DOHH2 (cell line): ENCODE measurements at regions not wholly inside any gene's neighbourhood (a gene's known extent, or its start where the extent isn't known, plus 50 kb on each side); places are given as distances from the start of the nearest gene placed in this dataset.

Experiments used
- H3F3A ChIP-seq: fragments of 200-600 bp; sonication (generic), shearing (Covaris generic); 2 replicates; pipeline ENCODE4 v1.6.0; 2016; ENCODE audit warnings: antibody characterized with exemption, mild to moderate bottlenecking; ENCODE audit not compliant: control insufficient read depth, insufficient read depth
- H3K27ac ChIP-seq: fragments of 200-600 bp; sonication (generic); 2 replicates; pipeline ENCODE4 v1.5.1; 2014; ENCODE audit warnings: low read depth, mild to moderate bottlenecking, low read length, moderate library complexity
- H3K27me3 ChIP-seq: fragments of 200-600 bp; sonication (generic); 2 replicates; pipeline ENCODE4 v1.6.1; 2014; ENCODE audit warnings: mild to moderate bottlenecking, low read length, mixed read lengths; ENCODE audit not compliant: control insufficient read depth
- H3K36me3 ChIP-seq: fragments of 200-600 bp; sonication (generic); 2 replicates; pipeline ENCODE4 v1.6.1; 2014; ENCODE audit warnings: mild to moderate bottlenecking, low read length, moderate library complexity, mixed read lengths; ENCODE audit not compliant: control insufficient read depth
- H3K4me1 ChIP-seq: fragments of 200-600 bp; sonication (generic); 2 replicates; pipeline ENCODE4 v1.6.1; 2014; ENCODE audit warnings: mild to moderate bottlenecking, low read length, mixed read lengths; ENCODE audit not compliant: control insufficient read depth
- H3K4me2 ChIP-seq: fragments of 200-600 bp; sonication (generic); 2 replicates; pipeline ENCODE4 v1.6.0; 2014; ENCODE audit warnings: mild to moderate bottlenecking, low read length, moderate library complexity
- H3K4me3 ChIP-seq: fragments of 200-600 bp; sonication (generic); 2 replicates; pipeline ENCODE4 v1.5.1; 2014; ENCODE audit warnings: mild to moderate bottlenecking, low read length, mixed read lengths
- H3K79me2 ChIP-seq: fragments of 200-600 bp; sonication (generic); 2 replicates; pipeline ENCODE4 v1.6.1; 2014; ENCODE audit warnings: mild to moderate bottlenecking, low read length, mixed read lengths; ENCODE audit not compliant: control insufficient read depth
- H3K9me2 ChIP-seq: fragments of 200-600 bp; sonication (generic); replicated peaks from 2 replicates; pipeline ENCODE4 v1.6.1; 2014; ENCODE audit warnings: mild to moderate bottlenecking, low read length, mixed read lengths; ENCODE audit not compliant: control insufficient read depth
- H3K9me3 ChIP-seq: fragments of 200-600 bp; sonication (generic); 2 replicates; pipeline ENCODE4 v1.6.1; 2014; ENCODE audit warnings: antibody characterized with exemption, low read length, mixed read lengths; ENCODE audit not compliant: control insufficient read depth, insufficient read depth
- H4K20me1 ChIP-seq: fragments of 200-600 bp; sonication (generic); 2 replicates; pipeline ENCODE4 v1.6.0; 2014; ENCODE audit warnings: low read depth, mild to moderate bottlenecking, antibody characterized with exemption, low read length, moderate library complexity; ENCODE audit not compliant: control insufficient read depth, insufficient read depth
- EZH2phosphoT487 ChIP-seq: fragments of 200-600 bp; sonication (generic); IDR thresholded peaks from 2 replicates; pipeline ENCODE4 v1.6.1; 2017; ENCODE audit warnings: borderline replicate concordance, mild to moderate bottlenecking, antibody characterized with exemption, low read length, moderate library complexity, mixed read lengths
- TF ChIP-seq, protein P1 (sequence below): fragments of 200-600 bp; sonication (generic); IDR thresholded peaks from one replicate; pipeline ENCODE4 v1.5.1; 2014; ENCODE audit warnings: antibody characterized with exemption, mild to moderate bottlenecking, low read depth, low read length; ENCODE audit not compliant: poor library complexity, severe bottlenecking

DNA sequence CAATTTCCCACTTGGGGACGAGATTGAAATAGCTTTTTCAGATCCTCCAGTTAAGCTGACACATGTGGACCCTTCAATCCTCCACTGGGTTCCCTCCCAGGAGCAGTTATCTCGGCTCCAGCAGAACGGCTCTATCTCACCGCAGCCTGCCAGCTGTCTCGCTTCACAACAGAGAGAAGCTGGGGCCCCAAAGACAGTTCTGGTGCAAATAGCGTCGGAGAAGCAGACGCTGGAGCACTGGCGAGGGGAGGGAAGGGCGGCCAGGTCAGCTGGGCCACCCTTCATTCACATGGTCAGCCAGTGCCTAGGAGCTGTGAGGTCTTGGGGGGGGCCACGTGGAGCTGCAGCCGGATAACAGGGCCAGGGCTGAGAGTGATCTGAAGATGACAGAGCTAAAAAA lies 141.3 kb upstream of the SDK2 start:
- TF ChIP-seq, protein P1, sequence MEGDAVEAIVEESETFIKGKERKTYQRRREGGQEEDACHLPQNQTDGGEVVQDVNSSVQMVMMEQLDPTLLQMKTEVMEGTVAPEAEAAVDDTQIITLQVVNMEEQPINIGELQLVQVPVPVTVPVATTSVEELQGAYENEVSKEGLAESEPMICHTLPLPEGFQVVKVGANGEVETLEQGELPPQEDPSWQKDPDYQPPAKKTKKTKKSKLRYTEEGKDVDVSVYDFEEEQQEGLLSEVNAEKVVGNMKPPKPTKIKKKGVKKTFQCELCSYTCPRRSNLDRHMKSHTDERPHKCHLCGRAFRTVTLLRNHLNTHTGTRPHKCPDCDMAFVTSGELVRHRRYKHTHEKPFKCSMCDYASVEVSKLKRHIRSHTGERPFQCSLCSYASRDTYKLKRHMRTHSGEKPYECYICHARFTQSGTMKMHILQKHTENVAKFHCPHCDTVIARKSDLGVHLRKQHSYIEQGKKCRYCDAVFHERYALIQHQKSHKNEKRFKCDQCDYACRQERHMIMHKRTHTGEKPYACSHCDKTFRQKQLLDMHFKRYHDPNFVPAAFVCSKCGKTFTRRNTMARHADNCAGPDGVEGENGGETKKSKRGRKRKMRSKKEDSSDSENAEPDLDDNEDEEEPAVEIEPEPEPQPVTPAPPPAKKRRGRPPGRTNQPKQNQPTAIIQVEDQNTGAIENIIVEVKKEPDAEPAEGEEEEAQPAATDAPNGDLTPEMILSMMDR: no peak
- TF ChIP-seq EZH2phosphoT487: no peak
- H3K9me2 ChIP-seq: no peaks in the 10 kb centered on the region
- H4K20me1 ChIP-seq: no peaks in the 10 kb centered on the region
- H3K4me3 ChIP-seq: no peak overlapping the region
- no peaks in the 10 kb centered on the region for H3F3A ChIP-seq
- no peaks in the 10 kb centered on the region for H3K79me2 ChIP-seq
- H3K36me3 ChIP-seq: no peaks in the 10 kb centered on the region
- H3K27ac ChIP-seq: no peak overlapping the region
- H3K27me3 ChIP-seq: peaks cover 7% of the 10 kb centered on the region; the same call in 1 of the 2 replicates
- H3K4me2 ChIP-seq: no peak overlapping the region
- no peaks in the 10 kb centered on the region for H3K9me3 ChIP-seq
- peaks cover 7% of the 10 kb centered on the region for H3K4me1 ChIP-seq

DNA sequence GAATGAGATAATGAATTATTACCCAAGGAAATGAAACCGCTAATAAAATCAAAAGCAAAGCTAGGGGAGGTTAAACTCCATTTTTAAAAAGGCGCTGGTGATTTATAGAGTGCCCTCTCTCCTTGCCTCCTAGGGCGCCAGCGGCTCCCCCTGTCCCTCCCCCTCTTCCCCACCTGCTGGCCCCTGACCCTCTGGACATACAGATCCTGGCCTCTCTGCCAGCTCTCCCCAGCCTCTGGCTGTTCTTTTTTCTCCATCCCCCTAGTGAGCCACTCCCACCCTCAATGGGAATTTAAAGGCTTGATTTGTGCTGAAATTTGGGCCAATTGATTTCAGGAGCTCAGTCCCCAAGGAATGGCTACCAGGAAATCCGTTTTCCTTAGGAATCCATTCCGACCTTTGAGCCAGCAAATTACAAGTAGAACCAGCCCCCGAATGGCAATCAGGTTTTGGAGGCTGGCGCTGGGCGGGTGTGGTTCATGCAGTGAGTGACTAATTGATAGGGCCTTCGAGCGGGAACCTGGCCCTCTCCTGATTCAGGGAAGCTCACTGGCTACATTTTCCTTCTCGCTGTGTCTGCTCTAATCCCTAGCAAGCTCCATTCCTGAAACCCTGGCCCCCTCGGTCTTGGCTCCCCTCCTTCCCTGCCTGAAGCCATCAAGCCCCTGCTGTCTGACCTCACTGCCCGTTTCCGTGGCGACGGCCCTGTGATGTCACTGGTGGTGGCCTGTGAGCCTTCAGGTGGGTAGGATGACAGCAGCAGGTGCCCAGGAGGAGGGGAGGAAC lies 141.9 kb upstream of the SDK2 start:
- Histone ChIP-seq H3K9me3 (no peaks in the 10 kb centered on the region), H4K20me1 (no peaks in the 10 kb centered on the region), H3K4me3 (no peak overlapping the region), H3K27me3 (peaks cover 7% of the 10 kb centered on the region; the same call in 1 of the 2 replicates), H3F3A (no peaks in the 10 kb centered on the region), H3K4me2 (no peak overlapping the region), H3K36me3 (no peaks in the 10 kb centered on the region), H3K9me2 (no peaks in the 10 kb centered on the region), H3K79me2 (no peaks in the 10 kb centered on the region), H3K4me1 (peaks cover 7% of the 10 kb centered on the region), H3K27ac (no peak overlapping the region)
- no peak for TF ChIP-seq EZH2phosphoT487
- TF ChIP-seq, protein P1: no peak

DNA sequence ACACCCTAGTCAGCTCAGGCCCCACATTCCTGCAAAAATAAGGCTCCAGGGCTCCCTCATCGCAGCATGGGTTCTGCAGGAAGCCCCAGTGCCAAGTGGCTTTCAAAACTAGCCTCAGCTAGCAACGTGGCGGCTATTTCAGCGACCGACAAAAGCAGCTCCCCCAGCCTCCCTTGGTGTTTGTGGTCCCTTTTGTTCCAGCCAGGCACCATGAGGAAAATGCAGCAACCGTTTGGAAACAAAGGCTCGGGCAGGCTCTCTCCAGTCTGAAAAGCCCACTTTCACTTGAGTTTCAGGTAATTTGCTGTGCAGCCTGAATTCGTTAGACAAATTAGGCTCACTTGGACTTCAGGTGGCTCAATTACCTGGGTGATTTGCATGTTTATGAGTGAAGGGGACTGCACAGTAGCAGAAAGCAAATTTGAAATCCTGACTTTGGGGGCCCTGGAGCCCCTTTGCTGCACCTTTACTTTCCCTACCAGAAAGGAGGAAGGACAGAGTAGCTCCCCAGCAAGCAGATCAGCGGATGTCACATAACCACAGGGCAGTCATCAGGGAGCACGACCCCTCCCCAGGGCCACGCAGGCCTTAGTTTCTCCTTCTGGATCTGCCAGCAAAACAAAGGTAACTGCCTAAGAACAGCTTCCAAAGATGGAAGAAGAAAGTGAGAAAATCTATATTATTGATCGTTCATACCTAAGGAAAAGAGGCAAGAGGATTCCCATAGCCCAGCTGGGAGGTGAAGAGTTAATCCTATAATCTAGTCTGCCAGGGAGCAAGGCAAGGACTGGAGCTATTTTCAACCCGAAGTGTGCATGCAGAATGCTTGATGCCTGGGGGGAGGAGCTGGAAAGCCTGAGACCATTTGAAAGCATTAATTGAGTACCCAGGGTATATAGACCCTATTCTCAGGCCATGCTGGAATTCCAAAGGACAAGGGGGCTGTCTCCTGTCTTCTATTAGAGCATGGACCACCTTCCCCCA lies 143.1 kb upstream of the SDK2 start:
- no peaks in the 10 kb centered on the region for H3K79me2 ChIP-seq
- H3K4me2 ChIP-seq: no peak overlapping the region
- H3K36me3 ChIP-seq: no peaks in the 10 kb centered on the region
- H3K4me1 ChIP-seq: peaks cover 7% of the 10 kb centered on the region
- H3K9me2 ChIP-seq: no peaks in the 10 kb centered on the region
- peaks cover 7% of the 10 kb centered on the region; the same call in 1 of the 2 replicates for H3K27me3 ChIP-seq
- H3K9me3 ChIP-seq: no peaks in the 10 kb centered on the region
- H3F3A ChIP-seq: no peaks in the 10 kb centered on the region
- TF ChIP-seq, protein P1: no peak
- TF ChIP-seq EZH2phosphoT487: no peak
- no peak overlapping the region for H3K27ac ChIP-seq
- H4K20me1 ChIP-seq: no peaks in the 10 kb centered on the region
- H3K4me3 ChIP-seq: no peak overlapping the region
